K562 (cell line): ENCODE measurements at regions not wholly inside any gene's neighbourhood (a gene's known extent, or its start where the extent isn't known, plus 50 kb on each side); places are given as distances from the start of the nearest gene placed in this dataset.

Source experiments
- ATAC-seq: fragments of 200-7000 bp; cut with Tn5 transposase; 3 replicates; pipeline ENCODE4 v1.9.1; 2020; ENCODE audit warnings: moderate library complexity
- BruUV-seq: library from RNA; stranded (reverse); fragments of 400-500 nt; replicated peaks from 2 replicates; lab custom pipeline; 2021; lab: Mats Ljungman, UMichigan
- CTCF ChIA-PET: fragments of 300-600 bp; formaldehyde crosslinking; extraction: SDS; loops from one replicate; lab custom pipeline; 2021; ENCODE audit warnings: low intra/inter-chr PET ratio; lab: Yijun Ruan, JAX
- POLR2A ChIA-PET: fragments of 300-600, 350-650 bp; sonication (Branson Sonifier 250); formaldehyde crosslinking; extraction: SDS; loops from one replicate; lab custom pipeline; 2021; ENCODE audit warnings: antibody characterized with exemption, inconsistent platforms; lab: Yijun Ruan, JAX
- DNase-seq, 4 experiments: peaks; one replicate each; pipeline versions ENCODE4 v3.0.0 to v3.0.0-alpha.2; 2011 to 2018; ENCODE audit warnings: low spot score in 3 of 4, mixed read lengths in 3 of 4; ENCODE audit errors: extremely low read depth in 1 of 4
- FAIRE-seq: peaks from 2 replicates; lab custom pipeline; 2011; peaks lifted over from hg19 to GRCh38; lab: Jason Lieb, UNC
- H2AFZ ChIP-seq: 2 replicates; pipeline ENCODE4 v1.6.0; 2011; ENCODE audit warnings: low read depth, low read length, control low read depth, inconsistent platforms
- H3K27ac ChIP-seq: fragments of 200-600 bp; 3 replicates; pipeline ENCODE4 v1.8.0; 2011; ENCODE audit warnings: low read depth, mild to moderate bottlenecking, control low read depth, inconsistent platforms, low read length, moderate library complexity, mixed read lengths; ENCODE audit errors: extremely low read depth
- H3K27me3 ChIP-seq, 2 experiments: fragments of 300-600 bp in 1 of 2; 2 replicates in 1 of 2; 3 replicates in 1 of 2; pipeline versions ENCODE4 v1.6.0 to v1.8.0; 2011; ENCODE audit warnings: inconsistent platforms in 2 of 2, low read length in 2 of 2, mild to moderate bottlenecking in 1 of 2, mixed read lengths in 1 of 2, moderate library complexity in 1 of 2; ENCODE audit not compliant: control insufficient read depth in 2 of 2, insufficient read depth in 2 of 2
- H3K36me3 ChIP-seq: fragments of 300-600 bp; 3 replicates; pipeline ENCODE4 v1.8.0; 2011; ENCODE audit warnings: mild to moderate bottlenecking, low read length, inconsistent platforms; ENCODE audit not compliant: control insufficient read depth, insufficient read depth
- H3K4me1 ChIP-seq, 2 experiments: fragments of 200-600 bp in 1 of 2; replicated peaks in 1 of 2; 2 replicates in 1 of 2; 3 replicates in 1 of 2; pipeline versions ENCODE4 v1.5.1 to v1.8.0; 2011; ENCODE audit warnings: inconsistent platforms in 2 of 2, low read length in 2 of 2, mild to moderate bottlenecking in 1 of 2, mixed read lengths in 1 of 2, moderate library complexity in 1 of 2; ENCODE audit not compliant: control insufficient read depth in 2 of 2, insufficient read depth in 2 of 2
- H3K4me2 ChIP-seq: 2 replicates; pipeline ENCODE4 v1.6.1; 2011; ENCODE audit warnings: low read length, control low read depth, inconsistent platforms, mixed read lengths; ENCODE audit not compliant: insufficient read depth
- H3K4me3 ChIP-seq: fragments of 200-600 bp; sonication (generic), shearing (Covaris generic); 2 replicates; pipeline ENCODE4 v1.5.1; 2016; ENCODE audit warnings: control low read depth, inconsistent platforms
- H3K79me2 ChIP-seq: fragments of 200-600 bp; 3 replicates; pipeline ENCODE4 v1.8.0; 2011; ENCODE audit warnings: low read length, inconsistent platforms; ENCODE audit not compliant: control insufficient read depth, insufficient read depth
- H3K9ac ChIP-seq, 2 experiments: 2 replicates each; pipeline versions ENCODE4 v1.6.0 to v1.6.1; 2011; ENCODE audit warnings: low read depth in 2 of 2, low read length in 2 of 2, control low read depth in 1 of 2, inconsistent platforms in 1 of 2, mild to moderate bottlenecking in 1 of 2, mixed read lengths in 1 of 2; ENCODE audit not compliant: insufficient read depth in 1 of 2
- H3K9me1 ChIP-seq: one replicate; pipeline ENCODE4 v1.6.0; 2011; ENCODE audit warnings: inconsistent platforms, mild to moderate bottlenecking, low read length, moderate library complexity; ENCODE audit not compliant: control insufficient read depth, insufficient read depth
- H3K9me3 ChIP-seq: replicated peaks from 2 replicates; pipeline ENCODE4 v1.5.1; 2011; ENCODE audit warnings: low read depth, low read length, inconsistent platforms; ENCODE audit not compliant: control insufficient read depth, insufficient read depth
- H4K20me1 ChIP-seq: replicated peaks from 2 replicates; pipeline ENCODE4 v1.6.1; 2011; ENCODE audit warnings: low read length, inconsistent platforms, mixed read lengths; ENCODE audit not compliant: control insufficient read depth, insufficient read depth
- CBFA2T3 ChIP-seq: fragments of 450-650 bp; IDR thresholded peaks from 2 replicates; pipeline ENCODE4 v1.6.1; 2017
- CREB3 ChIP-seq: fragments of 450-650 bp; conservative IDR thresholded peaks from 2 replicates; pipeline ENCODE4 v1.6.1; 2016; ENCODE audit warnings: missing genetic modification characterization, low read depth, mild to moderate bottlenecking, missing compliant biosample characterization, moderate library complexity
- FOXK2 ChIP-seq, 2 experiments: fragments of 450-650 bp; IDR thresholded peaks in 1 of 2; conservative IDR thresholded peaks in 1 of 2; 2 replicates each; pipeline ENCODE4 v1.6.1; 2016; ENCODE audit warnings: low read depth in 2 of 2, mild to moderate bottlenecking in 1 of 2
- GABPA ChIP-seq: fragments of 200-800 bp; sonication (Bioruptor generic); conservative IDR thresholded peaks from 2 replicates; pipeline ENCODE4 v1.6.1; 2016; ENCODE audit warnings: low read depth, missing genetic modification characterization, missing compliant biosample characterization
- HDAC8 ChIP-seq: fragments of 450-650 bp; IDR thresholded peaks from 2 replicates; pipeline ENCODE4 v1.6.1; 2016; ENCODE audit warnings: mild to moderate bottlenecking, missing genetic modification characterization, moderate library complexity, missing compliant biosample characterization
- HLTF ChIP-seq: fragments of 450-650 bp; IDR thresholded peaks from 2 replicates; pipeline ENCODE4 v1.6.1; 2016
- NBN ChIP-seq: fragments of 450-650 bp; IDR thresholded peaks from 2 replicates; pipeline ENCODE4 v1.6.1; 2016; ENCODE audit warnings: low read depth, mild to moderate bottlenecking
- PHF8 ChIP-seq: fragments of 200-600 bp; sonication (generic); IDR thresholded peaks from 2 replicates; pipeline ENCODE4 v1.6.1; 2012; ENCODE audit warnings: mixed run types, mild to moderate bottlenecking, inconsistent platforms, low read length, moderate library complexity, borderline replicate concordance
- PREB ChIP-seq: sonication (generic); formaldehyde crosslinking; IDR thresholded peaks from 2 replicates; pipeline ENCODE4 v1.8.1; 2023; ENCODE audit warnings: mild to moderate bottlenecking, missing genetic modification reagents
- TAF1 ChIP-seq: IDR thresholded peaks from 2 replicates; pipeline ENCODE4 v1.6.1; 2011; ENCODE audit warnings: mild to moderate bottlenecking, low read length, moderate library complexity; ENCODE audit not compliant: insufficient read depth, control insufficient read depth, severe bottlenecking; ENCODE audit errors: extremely low read depth
- TAF7 ChIP-seq: fragments of 450-650 bp; IDR thresholded peaks from 2 replicates; pipeline ENCODE4 v1.6.1; 2016; ENCODE audit warnings: missing genetic modification characterization, missing compliant biosample characterization
- ZKSCAN1 ChIP-seq: fragments of 150-350 bp; IDR thresholded peaks from 2 replicates; pipeline ENCODE4 v1.6.1; 2016; ENCODE audit warnings: low read depth, low read length
- ZNF184 ChIP-seq: sonication (generic); formaldehyde crosslinking; IDR thresholded peaks from 2 replicates; pipeline ENCODE4 v1.5.0; 2020; ENCODE audit warnings: missing genetic modification reagents
- ZNF263 ChIP-seq: sonication (generic); formaldehyde crosslinking; IDR thresholded peaks from 2 replicates; pipeline ENCODE4 v1.8.0; 2022; ENCODE audit warnings: mild to moderate bottlenecking, missing genetic modification reagents, borderline replicate concordance
- WGBS: fragments of 100-300 bp; shearing (Covaris generic); methylation state at CpG from one replicate; pipeline ENCODE4 v1.1.6; 2016; ENCODE audit warnings: low coverage, mixed read lengths; ENCODE audit not compliant: insufficient coverage; ENCODE audit errors: missing lambda C conversion rate; 5-methylcytosine and 5-hydroxymethylcytosine counted together
- in situ Hi-C: fragments of 300-500 bp; cut with MboI; formaldehyde crosslinking; loops from 4 replicates; pipeline ENCODE4 v1.15.0; 2018; ENCODE audit warnings: inconsistent platforms, mixed read lengths
- intact Hi-C: fragments of 100-400 bp; cut with micrococcal nuclease; formaldehyde crosslinking; loops from 2 replicates; pipeline ENCODE4 v1.14.2; 2022

GRCh38 chr9:121550041-121550440 is 50.4 kb upstream of the GGTA1 start:
- Histone ChIP-seq H3K27me3 (peaks cover 0 to 41% of the 10 kb centered on the region in 2 experiments; a peak in 4 of 5 replicates), H3K4me1 (peaks cover 0 to 18% of the 10 kb centered on the region in 2 experiments; a peak in 2 of 5 replicates), H3K4me2 (no peak overlapping the region), H2AFZ (no peak overlapping the region), H3K79me2 (no peaks in the 10 kb centered on the region), H4K20me1 (peaks cover 8% of the 10 kb centered on the region; the same call in 1 of the 2 replicates), H3K4me3 (no peak overlapping the region), H3K9ac (no peak overlapping the region), H3K9me3 (no peaks in the 10 kb centered on the region), H3K36me3 (no peaks in the 10 kb centered on the region), H3K9me1 (no peaks in the 10 kb centered on the region), H3K27ac (no peak overlapping the region)
- FAIRE-seq (no peak), DNase-seq (no peak), ATAC-seq (no peak)
- POLR2A ChIA-PET = no interaction called here
- 51% methylated on average over 6 of the region's 6 CpGs for WGBS
- no TSS peak for BruUV-seq
- CTCF ChIA-PET = interaction anchor here (0.6 to 0.7 kb wide), 3 partner anchors 451 to 1095 kb away, joined by 3 to 4 read pairs (median 3); no protein-coding TSS in a partner anchor
- in situ Hi-C loops = loop anchor here (5.0 kb wide), 1 partner anchor 137 kb away; no protein-coding TSS in a partner anchor
- intact Hi-C loops = loop anchor here (1.0 to 5.0 kb wide), 3 partner anchors 27 to 134 kb away; no protein-coding TSS in a partner anchor
- TF ChIP-seq TAF7 (no peak), CREB3 (tag) (no peak), FOXK2 (conservative IDR thresholded peaks at IDR 0.05 in 1 of 2, IDR thresholded peaks at IDR 0.05 in 1 of 2; ENCODE audit: low read depth in 2 of 2) (no peak), GABPA (tag) (no peak), ZNF263 (CRISPR knock-in tag) (no peak), ZNF184 (CRISPR knock-in tag) (no peak), CBFA2T3 (no peak), PREB (CRISPR knock-in tag) (no peak), HLTF (no peak), TAF1 (no peak), NBN (no peak), PHF8 (no peak), HDAC8 (no peak), ZKSCAN1 (no peak)
